CD14-positive monocyte (primary cell): ENCODE measurements at regions not wholly inside any gene's neighbourhood (a gene's known extent, or its start where the extent isn't known, plus 50 kb on each side); places are given as distances from the start of the nearest gene placed in this dataset.

Source experiments
- DNase-seq, 3 donors: peaks; one replicate each; pipeline ENCODE4 v3.0.0-alpha.2; 2011 to 2022
- H2AFZ ChIP-seq: 2 replicates; pipeline ENCODE4 v1.6.0; 2012; ENCODE audit warnings: mild to moderate bottlenecking, low read depth, low read length, inconsistent platforms; ENCODE audit not compliant: insufficient read depth, poor library complexity, severe bottlenecking
- H3K27ac ChIP-seq, 2 donors: 1 replicate in 1 of 2; 2 replicates in 1 of 2; pipeline ENCODE4 v1.5.1; 2012 to 2013; ENCODE audit warnings: low read length in 2 of 2, control low read depth in 1 of 2, inconsistent platforms in 1 of 2, low read depth in 1 of 2, mild to moderate bottlenecking in 1 of 2
- H3K27me3 ChIP-seq, 2 donors: one replicate each; pipeline versions ENCODE4 v1.6.0 to v1.6.1; 2011 to 2013; ENCODE audit warnings: low read length in 2 of 2; ENCODE audit not compliant: control insufficient read depth in 2 of 2, insufficient read depth in 2 of 2
- H3K36me3 ChIP-seq, 2 donors: replicated peaks in 1 of 2; 1 replicate in 1 of 2; 2 replicates in 1 of 2; pipeline versions ENCODE4 v1.5.1 to v1.6.1; 2012 to 2013; ENCODE audit warnings: low read length in 2 of 2, control low read depth in 1 of 2, inconsistent platforms in 1 of 2, mild to moderate bottlenecking in 1 of 2; ENCODE audit not compliant: insufficient read depth in 2 of 2, control insufficient read depth in 1 of 2
- H3K4me1 ChIP-seq, 2 donors: 1 replicate in 1 of 2; 2 replicates in 1 of 2; pipeline versions ENCODE4 v1.5.1 to v1.6.1; 2012 to 2013; ENCODE audit warnings: low read length in 2 of 2, control low read depth in 1 of 2, inconsistent platforms in 1 of 2, mild to moderate bottlenecking in 1 of 2, moderate library complexity in 1 of 2; ENCODE audit not compliant: insufficient read depth in 2 of 2, control insufficient read depth in 1 of 2
- H3K4me2 ChIP-seq: replicated peaks from 2 replicates; pipeline ENCODE3; 2012; ENCODE audit warnings: low read length, moderate library complexity, mild to moderate bottlenecking; ENCODE audit not compliant: poor library complexity, severe bottlenecking; ENCODE audit errors: extremely low read depth
- H3K4me3 ChIP-seq, 3 experiments: fragments of 200-600 bp in 1 of 3; sonication (generic) in 1 of 3; replicated peaks in 1 of 3; 1 replicate in 2 of 3; 2 replicates in 1 of 3; pipeline ENCODE4 v1.5.1; 2011 to 2013; ENCODE audit warnings: low read length in 3 of 3, mild to moderate bottlenecking in 3 of 3, control low read depth in 2 of 3, low read depth in 2 of 3, inconsistent platforms in 1 of 3, moderate library complexity in 1 of 3
- H3K79me2 ChIP-seq: 2 replicates; pipeline ENCODE4 v1.6.0; 2012; ENCODE audit warnings: mild to moderate bottlenecking, control low read depth, inconsistent platforms, low read length, moderate library complexity; ENCODE audit not compliant: insufficient read depth
- H3K9ac ChIP-seq: 2 replicates; pipeline ENCODE4 v1.6.0; 2017; ENCODE audit warnings: low read length, mild to moderate bottlenecking; ENCODE audit not compliant: insufficient read depth, poor library complexity, severe bottlenecking
- H3K9me3 ChIP-seq, 2 donors: replicated peaks in 1 of 2; 1 replicate in 1 of 2; 2 replicates in 1 of 2; pipeline versions ENCODE4 v1.5.1 to v1.6.1; 2012 to 2013; ENCODE audit warnings: low read length in 2 of 2, control low read depth in 1 of 2; ENCODE audit not compliant: control insufficient read depth in 1 of 2, insufficient read depth in 1 of 2
- H4K20me1 ChIP-seq: 2 replicates; pipeline ENCODE4 v1.6.0; 2012; ENCODE audit warnings: mild to moderate bottlenecking, low read length, control low read depth, moderate library complexity; ENCODE audit not compliant: insufficient read depth
- H3K27ac Mint-ChIP-seq, 7 donors: one replicate each; pipeline ENCODE4 v1.8.0; 2020; ENCODE audit warnings: mild to moderate bottlenecking in 7 of 7, mixed read lengths in 7 of 7, moderate library complexity in 6 of 7, inconsistent platforms in 2 of 7
- H3K27me3 Mint-ChIP-seq, 3 donors: one replicate each; pipeline ENCODE4 v1.8.0; 2021 to 2022; ENCODE audit warnings: low read depth in 3 of 3, mild to moderate bottlenecking in 3 of 3, mixed read lengths in 3 of 3, moderate library complexity in 3 of 3, inconsistent platforms in 1 of 3
- H3K36me3 Mint-ChIP-seq, 2 donors: one replicate each; pipeline ENCODE4 v1.8.0; 2020; ENCODE audit warnings: mixed read lengths in 2 of 2, inconsistent platforms in 1 of 2, mild to moderate bottlenecking in 1 of 2
- H3K4me1 Mint-ChIP-seq: one replicate; pipeline ENCODE4 v1.8.0; 2020; ENCODE audit warnings: mild to moderate bottlenecking, mixed read lengths
- H3K4me3 Mint-ChIP-seq, 2 donors: one replicate each; pipeline ENCODE4 v1.8.0; 2020; ENCODE audit warnings: mild to moderate bottlenecking in 2 of 2, mixed read lengths in 2 of 2, moderate library complexity in 1 of 2
- H3K9me3 Mint-ChIP-seq, 7 donors: one replicate each; pipeline ENCODE4 v1.8.0; 2020 to 2022; ENCODE audit warnings: mixed read lengths in 7 of 7, mild to moderate bottlenecking in 6 of 7, moderate library complexity in 6 of 7, inconsistent platforms in 2 of 7
- CTCF ChIP-seq: fragments of 200-600 bp; IDR thresholded peaks from one replicate; pipeline ENCODE4 v1.8.0; 2022; ENCODE audit warnings: antibody characterized with exemption, mild to moderate bottlenecking
- WGBS: methylation state at CpG from one replicate; pipeline ENCODE4 v1.1.5; 2013; ENCODE audit warnings: missing lambda C conversion rate; ENCODE audit not compliant: insufficient coverage; 5-methylcytosine and 5-hydroxymethylcytosine counted together
- intact Hi-C, 2 donors: fragments of 100-400 bp; cut with micrococcal nuclease; formaldehyde crosslinking; loops; one replicate each; pipeline versions ENCODE4 v1.15.0 to v1.15.1; 2023

- Histone ChIP-seq H3K4me3 (no peak overlapping the region), H3K4me1 (no peaks in the 10 kb centered on the region), H3K9ac (no peak overlapping the region), H3K27ac (no peak overlapping the region), H3K36me3 (no peaks in the 10 kb centered on the region), H4K20me1 (no peaks in the 10 kb centered on the region), H3K79me2 (no peaks in the 10 kb centered on the region), H2AFZ (no peak overlapping the region), H3K9me3 (no peaks in the 10 kb centered on the region), H3K27me3 (no peaks in the 10 kb centered on the region), H3K4me2 (no peak overlapping the region)
- DNase-seq, result no peak
- Mint-ChIP-seq H3K4me3 (no peak overlapping the region), H3K27ac (no peak overlapping the region), H3K36me3 (no peaks in the 10 kb centered on the region), H3K27me3 (no peaks in the 10 kb centered on the region), H3K9me3 (peaks cover 0 to 1% (median 0%) of the 10 kb centered on the region in 7 donors), H3K4me1 (no peaks in the 10 kb centered on the region)
- no CpG with 5 or more reads among the region's 1 CpG for WGBS
- no peak for TF ChIP-seq CTCF
- intact Hi-C loops, result no loop called here
These were observed 74.7 kb downstream of the LEPR start for GRCh38 chr1:65495137-65495536.

DNA sequence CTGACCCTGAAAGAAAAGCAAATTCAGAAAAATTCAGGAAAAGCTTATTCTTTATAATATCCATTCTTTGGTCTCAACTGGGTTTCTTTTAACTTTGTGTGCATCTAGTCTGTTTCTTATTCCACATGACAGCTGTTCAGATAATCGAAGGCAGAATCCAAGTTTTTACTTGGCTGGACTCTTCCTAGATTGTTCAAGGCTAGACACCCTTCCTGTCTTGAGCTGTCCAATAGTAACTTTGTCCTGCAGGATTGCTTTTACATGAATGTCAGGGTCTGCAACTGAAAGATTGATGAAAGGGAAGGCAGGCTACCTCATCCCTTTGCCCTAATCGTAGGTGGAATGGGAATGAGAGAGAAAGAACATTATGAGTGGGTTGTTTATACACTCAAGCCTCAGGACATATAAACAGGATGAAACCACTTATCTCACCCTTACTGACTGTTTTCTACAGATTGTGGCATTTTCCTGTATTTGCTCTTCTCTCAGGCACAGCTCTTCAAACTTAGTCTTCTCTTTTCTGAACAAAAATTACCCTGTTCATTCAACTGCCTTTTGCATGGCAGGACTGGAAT is 76.9 kb downstream of the LEPR start:
- Mint-ChIP-seq H3K9me3 (peaks cover 0 to 1% (median 0%) of the 10 kb centered on the region in 7 donors), H3K27me3 (no peaks in the 10 kb centered on the region), H3K27ac (no peak overlapping the region), H3K4me1 (no peaks in the 10 kb centered on the region), H3K4me3 (no peak overlapping the region), H3K36me3 (no peaks in the 10 kb centered on the region)
- Histone ChIP-seq H3K79me2 (no peaks in the 10 kb centered on the region), H3K9me3 (no peaks in the 10 kb centered on the region), H2AFZ (no peak overlapping the region), H3K27ac (no peak overlapping the region), H3K36me3 (no peaks in the 10 kb centered on the region), H4K20me1 (no peaks in the 10 kb centered on the region), H3K4me1 (no peaks in the 10 kb centered on the region), H3K4me2 (no peak overlapping the region), H3K4me3 (no peak overlapping the region), H3K27me3 (no peaks in the 10 kb centered on the region), H3K9ac (no peak overlapping the region)
- DNase-seq, result no peak
- 100% methylated on average over 1 of the region's 2 CpGs for WGBS
- intact Hi-C loops, result no loop called here
- TF ChIP-seq CTCF, result no peak
